ENCODE measurements at regions not wholly inside any gene's neighbourhood (a gene's known extent, or its start where the extent isn't known, plus 50 kb on each side); places are given as distances from the start of the nearest gene placed in this dataset.
"Not testable (repeated sequence)": the region's sequence is repeated elsewhere in the genome, so short reads cannot be mapped to it uniquely, and the experiment has no call there.

- not testable (repeated sequence) for H3K36me3 Mint-ChIP-seq; DNase-seq (ENCODE audit: low spot score in 2 of 2); H3K9me3 Mint-ChIP-seq
- peak overlapping the region; percentile 29 to 94 for H3K27ac Mint-ChIP-seq
- ATAC-seq, result peak; percentile 4 to 46
These were observed 240.2 kb upstream of the PLGLB2 start for GRCh38 chr2:87507378-87508348.

- not testable (repeated sequence) for DNase-seq (ENCODE audit: low spot score in 2 of 2); H3K9me3 Mint-ChIP-seq; H3K36me3 Mint-ChIP-seq
- H3K27ac Mint-ChIP-seq, result peak overlapping the region; percentile 23 to 76
- ATAC-seq, result peak; percentile 50 to 58
These were observed 236.6 kb upstream of the PLGLB2 start for GRCh38 chr2:87511195-87511778.

GRCh38 chr2:87512864-87513530 lies 234.9 kb upstream of the PLGLB2 start:
- ATAC-seq; H3K36me3 Mint-ChIP-seq; DNase-seq (ENCODE audit: low spot score in 2 of 2); H3K27ac Mint-ChIP-seq; H3K9me3 Mint-ChIP-seq: not testable (repeated sequence)

GRCh38 chr2:87514034-87514433 lies 233.9 kb upstream of the PLGLB2 start:
- not testable (repeated sequence) for H3K27ac Mint-ChIP-seq; H3K36me3 Mint-ChIP-seq; H3K9me3 Mint-ChIP-seq; DNase-seq (ENCODE audit: low spot score in 2 of 2)
- ATAC-seq, result peak in 1 of 2 donors; percentile 13

GRCh38 chr2:87514515-87514914 lies 233.4 kb upstream of the PLGLB2 start:
- H3K9me3 Mint-ChIP-seq; DNase-seq (ENCODE audit: low spot score in 2 of 2); ATAC-seq; H3K27ac Mint-ChIP-seq; H3K36me3 Mint-ChIP-seq: not testable (repeated sequence)

- not testable (repeated sequence) for DNase-seq (ENCODE audit: low spot score in 2 of 2); H3K9me3 Mint-ChIP-seq; ATAC-seq; H3K36me3 Mint-ChIP-seq
- peak overlapping the region; percentile 88 to 94 for H3K27ac Mint-ChIP-seq
These were observed 232.7 kb upstream of the PLGLB2 start for GRCh38 chr2:87515226-87515625.

GRCh38 chr2:87515875-87516274 lies 232.0 kb upstream of the PLGLB2 start:
- not testable (repeated sequence) for DNase-seq (ENCODE audit: low spot score in 2 of 2); H3K9me3 Mint-ChIP-seq; H3K36me3 Mint-ChIP-seq; H3K27ac Mint-ChIP-seq
- ATAC-seq, result peak in 1 of 2 donors; percentile 36

GRCh38 chr2:87516369-87516967 lies 231.4 kb upstream of the PLGLB2 start:
- peak overlapping the region in 1 of 2 donors; percentile 54 for H3K27ac Mint-ChIP-seq
- H3K36me3 Mint-ChIP-seq; H3K9me3 Mint-ChIP-seq; DNase-seq (ENCODE audit: low spot score in 2 of 2); ATAC-seq: not testable (repeated sequence)

GRCh38 chr2:87517438-87517837 lies 230.4 kb upstream of the PLGLB2 start:
- H3K27ac Mint-ChIP-seq, result peak overlapping the region in 1 of 2 donors; percentile 61
- not testable (repeated sequence) for H3K36me3 Mint-ChIP-seq, ATAC-seq

GRCh38 chr2:87518066-87518465 lies 229.8 kb upstream of the PLGLB2 start:
- H3K36me3 Mint-ChIP-seq; DNase-seq (ENCODE audit: low spot score in 2 of 2); ATAC-seq; H3K9me3 Mint-ChIP-seq: not testable (repeated sequence)
- H3K27ac Mint-ChIP-seq, result peak overlapping the region in 1 of 2 donors; percentile 61

More at GRCh38 chr2:87517438-87517837, 230.4 kb upstream of the PLGLB2 start:
- not testable (repeated sequence) for H3K9me3 Mint-ChIP-seq; DNase-seq (ENCODE audit: low spot score in 2 of 2)

GRCh38 chr2:87518547-87518946 lies 229.3 kb upstream of the PLGLB2 start:
- not testable (repeated sequence) for ATAC-seq; H3K9me3 Mint-ChIP-seq; DNase-seq (ENCODE audit: low spot score in 2 of 2)
- peak overlapping the region in 1 of 2 donors; percentile 61 for H3K27ac Mint-ChIP-seq
- peaks cover 0 to 11% of the 10 kb centered on the region in 2 donors for H3K36me3 Mint-ChIP-seq

- ATAC-seq; H3K27ac Mint-ChIP-seq; H3K9me3 Mint-ChIP-seq; DNase-seq (ENCODE audit: low spot score in 2 of 2): not testable (repeated sequence)
- peaks cover 0 to 11% of the 10 kb centered on the region in 2 donors for H3K36me3 Mint-ChIP-seq
These were observed 228.5 kb upstream of the PLGLB2 start for GRCh38 chr2:87519158-87520011.

- ATAC-seq, result peak; percentile 59 to 83
- Mint-ChIP-seq H3K27ac (peak overlapping the region in 1 of 2 donors; percentile 88), H3K36me3 (peaks cover 0 to 11% of the 10 kb centered on the region in 2 donors)
- not testable (repeated sequence) for DNase-seq (ENCODE audit: low spot score in 2 of 2); H3K9me3 Mint-ChIP-seq
These were observed 226.8 kb upstream of the PLGLB2 start for GRCh38 chr2:87521057-87521456.

- H3K27ac Mint-ChIP-seq, result peak overlapping the region in 1 of 2 donors; percentile 88
These were observed 226.4 kb upstream of the PLGLB2 start for GRCh38 chr2:87521489-87521888.

GRCh38 chr2:87524619-87525188 lies 223.2 kb upstream of the PLGLB2 start:
- not testable (repeated sequence) for H3K9me3 Mint-ChIP-seq; DNase-seq (ENCODE audit: low spot score in 2 of 2); H3K36me3 Mint-ChIP-seq
- ATAC-seq, result peak; percentile 61 to 66
- peak overlapping the region in 1 of 2 donors; percentile 87 for H3K27ac Mint-ChIP-seq

More at GRCh38 chr2:87521489-87521888, 226.4 kb upstream of the PLGLB2 start:
- peaks cover 0 to 11% of the 10 kb centered on the region in 2 donors for H3K36me3 Mint-ChIP-seq
- H3K9me3 Mint-ChIP-seq; DNase-seq (ENCODE audit: low spot score in 2 of 2); ATAC-seq: not testable (repeated sequence)

Data from activated naive CD4-positive, alpha-beta T cell treated with anti-CD3 and anti-CD28 coated beads, Interleukin-2, amount 50 U/mL, for 72 hours (primary cell).